Mammary epithelial cell (primary cell): ENCODE measurements at regions not wholly inside any gene's neighbourhood (a gene's known extent, or its start where the extent isn't known, plus 50 kb on each side); places are given as distances from the start of the nearest gene placed in this dataset.

Source experiments
- CTCF ChIP-seq, 2 donors: IDR thresholded peaks in 1 of 2; conservative IDR thresholded peaks in 1 of 2; 2 replicates each; pipeline ENCODE4 v1.5.1; 2011 to 2012; ENCODE audit warnings: inconsistent platforms in 2 of 2, low read length in 2 of 2, mild to moderate bottlenecking in 2 of 2, control low read depth in 1 of 2, low read depth in 1 of 2; ENCODE audit not compliant: insufficient read depth in 1 of 2; ENCODE audit errors: extremely low read depth in 1 of 2
- EZH2 ChIP-seq: IDR thresholded peaks from 2 replicates; pipeline ENCODE4 v1.6.1; 2012; ENCODE audit warnings: low read length, inconsistent platforms, borderline replicate concordance

GRCh38 chr6:51289041-51289440 is 470.4 kb downstream of the TFAP2B start:
- no peak for TF ChIP-seq CTCF (conservative IDR thresholded peaks at IDR 0.05 in 1 of 2, IDR thresholded peaks at IDR 0.05 in 1 of 2; ENCODE audit: extremely low read depth in 1 of 2, insufficient read depth in 1 of 2, low read depth in 1 of 2, low read length in 2 of 2)
- TF ChIP-seq EZH2 = no peak
